GM12878 (cell line): ENCODE measurements at regions not wholly inside any gene's neighbourhood (a gene's known extent, or its start where the extent isn't known, plus 50 kb on each side); places are given as distances from the start of the nearest gene placed in this dataset.

Experiments
- ATAC-seq: fragments of 200-7000 bp; cut with Tn5 transposase; 3 replicates; pipeline ENCODE4 v1.9.1; 2020; ENCODE audit warnings: mild to moderate bottlenecking, moderate library complexity
- BruUV-seq: library from RNA; stranded (reverse); fragments of 400-500 nt; replicated peaks from 2 replicates; lab custom pipeline; 2021; lab: Mats Ljungman, UMichigan
- CTCF ChIA-PET: fragments of 300-600 bp; sonication (Branson Sonifier 250); formaldehyde crosslinking; extraction: SDS; loops from one replicate; lab custom pipeline; 2021; ENCODE audit warnings: inconsistent platforms; lab: Yijun Ruan, JAX
- POLR2A ChIA-PET: fragments of 350-600 bp; formaldehyde crosslinking; extraction: SDS; loops from one replicate; lab custom pipeline; 2021; ENCODE audit warnings: inconsistent platforms; lab: Charles Lee
- RAD21 ChIA-PET: fragments of 300-600 bp; sonication (Branson Sonifier 250); formaldehyde crosslinking; loops from one replicate; lab custom pipeline; 2023; ENCODE audit warnings: antibody characterized with exemption; ENCODE audit not compliant: unreplicated experiment; lab: Charles Lee
- SMC1A ChIA-PET: fragments of 300-600 bp; sonication (Branson Sonifier 250); formaldehyde crosslinking; loops from one replicate; lab custom pipeline; 2023; ENCODE audit not compliant: unreplicated experiment, uncharacterized antibody; lab: Charles Lee
- DNase-seq: peaks from one replicate; pipeline ENCODE4 v3.0.0-alpha.2; 2011; ENCODE audit warnings: low read depth, low spot score
- FAIRE-seq: peaks from 3 replicates; lab custom pipeline; 2011; peaks lifted over from hg19 to GRCh38; lab: Jason Lieb, UNC
- H2AFZ ChIP-seq: 2 replicates; pipeline ENCODE4 v1.6.0; 2011; ENCODE audit warnings: low read depth, low read length, control low read depth; ENCODE audit not compliant: control insufficient read depth
- H3K27ac ChIP-seq: 2 replicates; pipeline ENCODE4 v1.5.1; 2011; ENCODE audit warnings: control low read depth; ENCODE audit not compliant: control insufficient read depth, insufficient read depth
- H3K27me3 ChIP-seq, 2 experiments: replicated peaks in 1 of 2; 2 replicates each; pipeline versions ENCODE4 v1.6.0 to v1.6.1; 2011; ENCODE audit warnings: low read length in 1 of 2; ENCODE audit not compliant: control insufficient read depth in 2 of 2, insufficient read depth in 2 of 2
- H3K36me3 ChIP-seq, 2 experiments: 2 replicates each; pipeline ENCODE4 v1.5.1; 2011; ENCODE audit warnings: low read length in 1 of 2; ENCODE audit not compliant: control insufficient read depth in 2 of 2, insufficient read depth in 2 of 2
- H3K4me1 ChIP-seq: 2 replicates; pipeline ENCODE4 v1.6.1; 2011; ENCODE audit warnings: mild to moderate bottlenecking, low read length, moderate library complexity, mixed read lengths; ENCODE audit not compliant: control insufficient read depth, insufficient read depth
- H3K4me2 ChIP-seq: 2 replicates; pipeline ENCODE4 v1.6.0; 2011; ENCODE audit warnings: control low read depth; ENCODE audit not compliant: control insufficient read depth, insufficient read depth
- H3K4me3 ChIP-seq: fragments of 200-600 bp; sonication (generic); 2 replicates; pipeline ENCODE4 v1.5.1; 2016
- H3K79me2 ChIP-seq: 2 replicates; pipeline ENCODE4 v1.6.0; 2011; ENCODE audit warnings: low read length; ENCODE audit not compliant: control insufficient read depth, insufficient read depth
- H3K9ac ChIP-seq: 2 replicates; pipeline ENCODE4 v1.8.0; 2011; ENCODE audit warnings: low read length, control low read depth, mixed read lengths; ENCODE audit not compliant: control insufficient read depth, insufficient read depth
- H3K9me3 ChIP-seq: replicated peaks from 3 replicates; pipeline ENCODE4 v1.5.1; 2011; ENCODE audit warnings: mild to moderate bottlenecking, low read length; ENCODE audit not compliant: control insufficient read depth, insufficient read depth
- H4K20me1 ChIP-seq: 2 replicates; pipeline ENCODE4 v1.6.0; 2011; ENCODE audit not compliant: control insufficient read depth, insufficient read depth
- CUX1 ChIP-seq: IDR thresholded peaks from 2 replicates; pipeline ENCODE4 v1.6.1; 2012; ENCODE audit warnings: improper control_type of control experiment, low read depth, low read length; ENCODE audit not compliant: insufficient replicate concordance
- IKZF1 ChIP-seq: fragments of 450-650 bp; conservative IDR thresholded peaks from 2 replicates; pipeline ENCODE4 v1.6.1; 2017; ENCODE audit warnings: antibody characterized with exemption, mild to moderate bottlenecking
- IKZF2 ChIP-seq, 2 experiments: fragments of 450-650 bp; IDR thresholded peaks; 2 replicates each; pipeline ENCODE4 v1.6.1; 2017; ENCODE audit warnings: mild to moderate bottlenecking in 2 of 2, moderate library complexity in 2 of 2
- JUND ChIP-seq: IDR thresholded peaks from 2 replicates; pipeline ENCODE4 v1.6.1; 2012; ENCODE audit warnings: low read depth, mild to moderate bottlenecking, low read length, improper control_type of control experiment, moderate library complexity
- MTA2 ChIP-seq: fragments of 450-650 bp; IDR thresholded peaks from 2 replicates; pipeline ENCODE4 v1.6.1; 2016; ENCODE audit warnings: low read depth, mild to moderate bottlenecking, moderate library complexity
- NR2F1 ChIP-seq: fragments of 450-650 bp; conservative IDR thresholded peaks from 2 replicates; pipeline ENCODE4 v1.6.1; 2017; ENCODE audit warnings: mild to moderate bottlenecking
- RELB ChIP-seq: fragments of 450-650 bp; IDR thresholded peaks from 2 replicates; pipeline ENCODE4 v1.6.1; 2017; ENCODE audit warnings: low read depth, mild to moderate bottlenecking, moderate library complexity
- SMARCA5 ChIP-seq: fragments of 450-650 bp; IDR thresholded peaks from 2 replicates; pipeline ENCODE4 v1.6.1; 2017; ENCODE audit warnings: mild to moderate bottlenecking
- SPI1 ChIP-seq: IDR thresholded peaks from 2 replicates; pipeline ENCODE4 v1.6.1; 2011; ENCODE audit warnings: low read depth, mild to moderate bottlenecking, low read length, moderate library complexity, borderline replicate concordance; ENCODE audit not compliant: insufficient read depth
- WRNIP1 ChIP-seq: IDR thresholded peaks from 2 replicates; pipeline ENCODE4 v1.6.1; 2011; ENCODE audit warnings: low read depth, low read length, improper control_type of control experiment, borderline replicate concordance
- ZBTB4 ChIP-seq: fragments of 450-650 bp; formaldehyde crosslinking; IDR thresholded peaks from 2 replicates; pipeline ENCODE4 v1.4.0; 2022; ENCODE audit warnings: mild to moderate bottlenecking, moderate library complexity
- in situ Hi-C: fragments of 300-500 bp; cut with MboI; formaldehyde crosslinking; loops from 9 replicates; pipeline ENCODE4 v1.14.3; 2018; ENCODE audit warnings: mixed read lengths
- intact Hi-C: fragments of 100-400 bp; cut with micrococcal nuclease; formaldehyde crosslinking; loops from one replicate; pipeline ENCODE4 v1.14.2; 2022; ENCODE audit not compliant: unreplicated experiment

GRCh38 chr12:103244596-103244995 is 251.2 kb downstream of the C12orf42 start:
- TF ChIP-seq SPI1 (peak; percentile 89), MTA2 (peak; percentile 36; the same call in 1 of the 2 replicates), IKZF1 (0 out of 2 replicates have a peak, but pooled peaks have one; percentile 24), RELB (peak; percentile 22; the same call in 1 of the 2 replicates), SMARCA5 (no peak), CUX1 (no peak), WRNIP1 (no peak), NR2F1 (no peak), JUND (no peak), ZBTB4 (CRISPR knock-in tag) (no peak), IKZF2 (IDR thresholded peaks at IDR 0.05) (peak; percentile 36 to 51; a peak in 2 of 4 replicates)
- DNase-seq: no peak
- H3K27me3 ChIP-seq: no peaks in the 10 kb centered on the region

More at GRCh38 chr12:103244596-103244995, 251.2 kb downstream of the C12orf42 start:
- no peaks in the 10 kb centered on the region for H3K79me2 ChIP-seq
- in situ Hi-C loops: no loop called here
- ChIA-PET RAD21 (no interaction called here), POLR2A (no interaction called here), CTCF (no interaction called here), SMC1A (interaction anchor here (0.8 to 2.6 kb wide), 3 partner anchors 13 to 64 kb away, joined by 3 to 12 read pairs (median 3); no protein-coding TSS in a partner anchor)
- H3K36me3 ChIP-seq: no peaks in the 10 kb centered on the region
- H4K20me1 ChIP-seq: no peaks in the 10 kb centered on the region
- ATAC-seq (peak; percentile 47), FAIRE-seq (no peak)
- no peak overlapping the region for H3K4me3 ChIP-seq
- H2AFZ ChIP-seq: no peak overlapping the region
- no peaks in the 10 kb centered on the region for H3K4me1 ChIP-seq
- H3K9ac ChIP-seq: no peak overlapping the region
- intact Hi-C loops: no loop called here
- H3K4me2 ChIP-seq: no peak overlapping the region
- BruUV-seq: no TSS peak
- H3K9me3 ChIP-seq: no peaks in the 10 kb centered on the region
- H3K27ac ChIP-seq: no peak overlapping the region
